Sigmoid colon (tissue), 4 donors: ENCODE measurements at regions not wholly inside any gene's neighbourhood (a gene's known extent, or its start where the extent isn't known, plus 50 kb on each side); places are given as distances from the start of the nearest gene placed in this dataset.
"Not testable (repeated sequence)": the region's sequence is repeated elsewhere in the genome, so short reads cannot be mapped to it uniquely, and the experiment has no call there.

Experiments used
- CTCF ChIP-seq, 4 experiments: fragments of 450-650 bp in 3 of 4; fragments of 200-600 bp in 1 of 4; IDR thresholded peaks; one replicate each; pipeline ENCODE4 v1.5.1; 2016 to 2019; ENCODE audit warnings: antibody characterized with exemption in 4 of 4, mild to moderate bottlenecking in 3 of 4, moderate library complexity in 2 of 4
- EP300 ChIP-seq, 4 donors: sonication (generic); formaldehyde crosslinking; IDR thresholded peaks; one replicate each; pipeline ENCODE4 v1.6.1; 2017; ENCODE audit warnings: antibody characterized with exemption in 4 of 4
- POLR2A ChIP-seq, 2 donors: fragments of 450-650 bp; IDR thresholded peaks; one replicate each; pipeline ENCODE4 v1.6.1; 2016; ENCODE audit warnings: antibody characterized with exemption in 2 of 2, mild to moderate bottlenecking in 2 of 2, moderate library complexity in 2 of 2

- not testable (repeated sequence) for TF ChIP-seq EP300, CTCF, POLR2A (IDR thresholded peaks at IDR 0.05)
These were observed 74.1 kb upstream of the GPR101 start for GRCh38 chrX:137107877-137108276.
